ENCODE measurements at regions not wholly inside any gene's neighbourhood (a gene's known extent, or its start where the extent isn't known, plus 50 kb on each side); places are given as distances from the start of the nearest gene placed in this dataset.
A peak's percentile ranks its signal among the peaks of the same experiment; 100 is the strongest.

GRCh38 chr4:162502109-162502508, 338.3 kb upstream of the FSTL5 start:
- DNase-seq (ENCODE audit: low spot score), result no peak
- TF ChIP-seq CTCF (IDR thresholded peaks at IDR 0.05; ENCODE audit: extremely low read depth, missing control alignments), result no peak

GRCh38 chr4:162499478-162499877, 335.7 kb upstream of the FSTL5 start:
- no peak for DNase-seq (ENCODE audit: low spot score)

GRCh38 chr4:162498168-162498567, 334.4 kb upstream of the FSTL5 start:
- no peak for TF ChIP-seq CTCF (IDR thresholded peaks at IDR 0.05; ENCODE audit: extremely low read depth, missing control alignments)
- no peak for DNase-seq (ENCODE audit: low spot score)

More at GRCh38 chr4:162499478-162499877, 335.7 kb upstream of the FSTL5 start:
- TF ChIP-seq CTCF (IDR thresholded peaks at IDR 0.05; ENCODE audit: extremely low read depth, missing control alignments), result no peak

- peak; percentile 23 for TF ChIP-seq CTCF (IDR thresholded peaks at IDR 0.05; ENCODE audit: extremely low read depth, missing control alignments)
These were observed 333.9 kb upstream of the FSTL5 start for GRCh38 chr4:162497564-162498167.

GRCh38 chr4:162494935-162495334, 331.1 kb upstream of the FSTL5 start:
- DNase-seq (ENCODE audit: low spot score), result no peak
- TF ChIP-seq CTCF (IDR thresholded peaks at IDR 0.05; ENCODE audit: extremely low read depth, missing control alignments), result no peak

More at GRCh38 chr4:162497564-162498167, 333.9 kb upstream of the FSTL5 start:
- peak; percentile 20 for DNase-seq (ENCODE audit: low spot score)

GRCh38 chr4:162485486-162485885, 321.7 kb upstream of the FSTL5 start:
- TF ChIP-seq CTCF (IDR thresholded peaks at IDR 0.05; ENCODE audit: extremely low read depth, missing control alignments), result no peak
- no peak for DNase-seq (ENCODE audit: low spot score)

- DNase-seq (ENCODE audit: low spot score), result no peak
- TF ChIP-seq CTCF (IDR thresholded peaks at IDR 0.05; ENCODE audit: extremely low read depth, missing control alignments), result no peak
These were observed 311.4 kb upstream of the FSTL5 start for GRCh38 chr4:162475246-162475645.
